ENCODE measurements at regions not wholly inside any gene's neighbourhood (a gene's known extent, or its start where the extent isn't known, plus 50 kb on each side); places are given as distances from the start of the nearest gene placed in this dataset.
"Not testable (repeated sequence)": the region's sequence is repeated elsewhere in the genome, so short reads cannot be mapped to it uniquely, and the experiment has no call there.

DNA sequence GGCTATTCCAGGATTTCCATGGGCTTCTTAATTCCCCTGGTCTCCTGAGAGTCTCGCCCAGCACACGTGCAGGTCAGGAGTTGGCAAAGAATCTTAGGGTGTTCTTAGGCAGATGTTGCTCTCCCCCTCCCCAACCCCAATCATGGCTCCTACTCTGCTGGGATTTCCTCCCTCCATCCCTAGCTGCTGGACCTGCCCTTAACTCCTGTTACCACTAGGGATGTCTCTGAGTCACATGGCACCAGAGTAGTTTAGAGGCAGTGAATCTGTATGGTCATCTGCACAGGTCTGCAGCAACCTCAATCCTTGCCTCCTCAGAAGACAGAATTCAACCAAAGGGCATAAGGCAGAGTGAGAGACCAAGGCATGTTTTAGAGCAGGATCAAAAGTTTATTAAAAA, 51.8 kb upstream of the CHST3 start:
- no peak for DNase-seq
- Mint-ChIP-seq H3K36me3 (no peaks in the 10 kb centered on the region), H3K27ac (no peak overlapping the region), H3K27me3 (peaks cover 21% of the 10 kb centered on the region), H3K9me3 (no peaks in the 10 kb centered on the region), H3K4me3 (no peak overlapping the region), H3K4me1 (peaks cover 3% of the 10 kb centered on the region)
- CTCF ChIA-PET, result no interaction called here

- H3K4me1 Mint-ChIP-seq, result peaks cover 3% of the 10 kb centered on the region
- H3K27me3 Mint-ChIP-seq, result peaks cover 19% of the 10 kb centered on the region
- no peaks in the 10 kb centered on the region for H3K36me3 Mint-ChIP-seq
- no peaks in the 10 kb centered on the region for H3K9me3 Mint-ChIP-seq
- no peak for DNase-seq
- H3K27ac Mint-ChIP-seq, result no peak overlapping the region
- H3K4me3 Mint-ChIP-seq, result no peak overlapping the region
- CTCF ChIA-PET, result no interaction called here
These were observed 52.8 kb upstream of the CHST3 start for GRCh38 chr10:71911296-71911953.

- H3K27ac Mint-ChIP-seq, result no peak overlapping the region
- H3K27me3 Mint-ChIP-seq, result peaks cover 18% of the 10 kb centered on the region
- DNase-seq, result no peak
- H3K36me3 Mint-ChIP-seq, result no peaks in the 10 kb centered on the region
- CTCF ChIA-PET, result interaction anchor here (0.7 to 1.2 kb wide), 2 partner anchors 15 to 139 kb away, joined by 3 read pairs; no protein-coding TSS in a partner anchor
- no peaks in the 10 kb centered on the region for H3K9me3 Mint-ChIP-seq
- H3K4me3 Mint-ChIP-seq, result no peak overlapping the region
- H3K4me1 Mint-ChIP-seq, result peaks cover 3% of the 10 kb centered on the region
These were observed 54.7 kb upstream of the CHST3 start for GRCh38 chr10:71909399-71910083.

DNA sequence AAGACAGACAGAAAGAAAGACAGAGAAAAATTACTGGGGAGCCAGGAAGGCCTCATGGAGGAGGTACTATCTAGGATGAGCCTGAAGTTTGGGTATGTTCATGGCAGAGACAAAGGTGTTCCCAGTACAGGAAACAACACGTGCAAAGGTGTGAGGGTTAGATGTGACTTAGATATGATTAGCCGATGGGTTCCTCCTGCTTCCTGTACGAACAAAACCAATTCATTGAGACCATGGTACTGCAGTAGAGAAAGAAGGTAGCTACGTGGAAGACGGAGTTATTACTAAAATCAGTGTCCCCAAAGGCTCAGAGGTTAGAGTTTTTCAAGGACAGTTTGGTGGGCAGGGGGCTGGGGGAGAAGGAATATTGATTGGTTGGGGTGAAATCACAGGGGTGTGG, 55.2 kb upstream of the CHST3 start:
- Mint-ChIP-seq H3K27me3 (peaks cover 18% of the 10 kb centered on the region), H3K36me3 (no peaks in the 10 kb centered on the region), H3K4me1 (peaks cover 3% of the 10 kb centered on the region), H3K9me3 (no peaks in the 10 kb centered on the region), H3K4me3 (no peak overlapping the region), H3K27ac (no peak overlapping the region)
- CTCF ChIA-PET, result interaction anchor here (0.7 kb wide), 1 partner anchor 15 kb away, joined by 3 read pairs; no protein-coding TSS in a partner anchor
- no peak for DNase-seq

DNA sequence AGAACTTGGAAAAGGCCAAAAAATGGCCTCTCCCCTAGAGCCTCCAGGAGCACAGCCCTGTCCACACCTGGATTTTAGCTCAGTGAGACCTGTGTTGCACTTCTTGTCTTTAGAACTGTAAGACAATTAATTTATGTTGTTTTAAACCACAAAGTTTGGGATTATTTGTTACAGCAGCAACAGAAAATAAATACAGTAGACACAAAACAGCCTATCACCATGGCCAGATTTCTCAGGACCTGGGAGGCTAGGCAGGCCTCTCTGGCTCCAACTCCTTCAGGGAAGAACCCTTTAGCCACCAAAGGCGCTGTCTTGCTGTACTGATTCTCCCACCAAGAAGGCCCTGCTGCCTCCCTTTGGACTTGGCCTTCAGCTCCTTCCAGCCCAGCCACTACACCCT, 54.1 kb upstream of the PSAP start:
- no peaks in the 10 kb centered on the region for H3K9me3 Mint-ChIP-seq
- peaks cover 3% of the 10 kb centered on the region for H3K4me1 Mint-ChIP-seq
- no peak overlapping the region for H3K4me3 Mint-ChIP-seq
- H3K36me3 Mint-ChIP-seq, result no peaks in the 10 kb centered on the region
- peaks cover 13% of the 10 kb centered on the region for H3K27me3 Mint-ChIP-seq
- no peak overlapping the region for H3K27ac Mint-ChIP-seq
- CTCF ChIA-PET, result interaction anchor here (1.0 to 2.8 kb wide), 2 partner anchors 9 to 10 kb away, joined by 3 to 15 read pairs; no protein-coding TSS in a partner anchor
- DNase-seq, result no peak

GRCh38 chr10:71903636-71904250, 52.7 kb upstream of the PSAP start:
- not testable (repeated sequence) for H3K4me1 Mint-ChIP-seq, DNase-seq, H3K27ac Mint-ChIP-seq, H3K36me3 Mint-ChIP-seq, H3K9me3 Mint-ChIP-seq, H3K4me3 Mint-ChIP-seq
- CTCF ChIA-PET, result interaction anchor here (0.9 to 1.9 kb wide), 3 partner anchors 144 to 633 kb away, joined by 3 to 7 read pairs (median 3); no protein-coding TSS in a partner anchor
- H3K27me3 Mint-ChIP-seq, result peaks cover 18% of the 10 kb centered on the region

DNA sequence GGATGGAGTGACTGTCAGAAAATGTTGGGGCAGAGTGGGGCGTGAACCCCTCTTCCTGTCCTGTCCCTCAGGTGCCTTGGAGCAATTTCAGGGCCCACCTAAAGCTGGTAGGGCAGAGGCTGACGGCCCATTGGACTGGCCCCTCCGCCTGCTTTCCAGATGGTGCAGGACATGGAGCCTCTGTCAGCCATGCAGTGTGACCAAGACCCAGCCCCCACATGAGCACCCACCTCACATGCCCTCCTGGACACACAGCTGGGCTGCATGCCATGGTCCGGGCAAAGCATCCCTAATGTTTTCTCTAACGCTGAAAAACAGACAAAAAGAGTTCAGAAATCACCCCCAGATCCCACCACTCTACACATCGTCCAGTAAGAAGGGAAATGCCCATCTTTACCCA, 51.3 kb upstream of the PSAP start:
- H3K4me3 Mint-ChIP-seq, result no peak overlapping the region
- no peak for DNase-seq
- H3K27me3 Mint-ChIP-seq, result peaks cover 15% of the 10 kb centered on the region
- CTCF ChIA-PET, result interaction anchor here (1.9 kb wide), 1 partner anchor 147 kb away, joined by 7 read pairs; no protein-coding TSS in a partner anchor
- H3K36me3 Mint-ChIP-seq, result no peaks in the 10 kb centered on the region
- H3K9me3 Mint-ChIP-seq, result peaks cover 2% of the 10 kb centered on the region
- no peak overlapping the region for H3K27ac Mint-ChIP-seq
- peaks cover 7% of the 10 kb centered on the region for H3K4me1 Mint-ChIP-seq

All from activated naive CD4-positive, alpha-beta T cell treated with anti-CD3 and anti-CD28 coated beads, Interleukin-2, amount 10 ng/mL, durations not matched to agents 7 days and 5 days (primary cell).